HG03469 (cell line): ENCODE measurements at regions not wholly inside any gene's neighbourhood (a gene's known extent, or its start where the extent isn't known, plus 50 kb on each side); places are given as distances from the start of the nearest gene placed in this dataset.

Experiments used
- ATAC-seq: cut with Tn5 transposase; IDR thresholded peaks from one replicate; pipeline ENCODE4 v1.9.1; 2021; ENCODE audit warnings: mild to moderate bottlenecking, moderate library complexity, moderate number of reproducible peaks; ENCODE audit not compliant: unreplicated experiment

DNA sequence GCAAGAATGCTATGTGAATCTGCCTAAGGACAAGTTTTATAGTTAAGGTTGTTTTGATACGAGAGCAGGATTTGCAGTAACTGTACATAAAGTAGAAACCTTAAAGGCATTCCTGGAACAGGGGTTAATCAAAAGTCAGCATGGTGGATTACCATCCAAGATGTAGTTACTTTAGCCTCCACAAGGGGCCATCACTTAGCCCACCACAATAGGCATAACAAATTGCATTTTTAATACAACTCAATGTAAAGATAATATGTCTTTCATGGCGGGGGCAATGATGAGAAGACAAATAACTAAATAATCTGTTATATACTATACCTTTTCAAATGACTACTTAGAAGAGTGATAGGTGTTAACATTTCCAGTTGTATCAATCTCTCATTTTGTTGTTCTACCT, 611.2 kb upstream of the ADGRL4 start:
- no peak for ATAC-seq

DNA sequence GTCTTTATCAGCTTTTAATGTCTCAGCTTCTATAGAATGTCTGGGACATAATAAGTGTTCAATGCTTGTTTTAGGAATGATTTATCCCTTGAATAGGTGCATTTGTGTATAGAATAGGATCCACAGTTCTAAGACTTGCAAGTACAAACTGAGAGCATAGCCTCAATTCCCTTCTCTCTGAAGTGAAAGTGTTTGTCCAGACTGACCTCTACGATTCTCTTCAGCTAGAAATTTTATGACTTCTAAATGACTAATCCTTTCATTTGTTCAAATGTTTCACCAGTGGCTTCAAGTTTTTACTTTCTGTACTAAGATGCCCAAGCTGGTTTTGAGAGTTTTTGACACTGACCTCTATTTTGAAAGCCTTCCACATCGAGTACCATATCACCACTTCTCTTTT, 608.2 kb upstream of the ADGRL4 start:
- no peak for ATAC-seq

DNA sequence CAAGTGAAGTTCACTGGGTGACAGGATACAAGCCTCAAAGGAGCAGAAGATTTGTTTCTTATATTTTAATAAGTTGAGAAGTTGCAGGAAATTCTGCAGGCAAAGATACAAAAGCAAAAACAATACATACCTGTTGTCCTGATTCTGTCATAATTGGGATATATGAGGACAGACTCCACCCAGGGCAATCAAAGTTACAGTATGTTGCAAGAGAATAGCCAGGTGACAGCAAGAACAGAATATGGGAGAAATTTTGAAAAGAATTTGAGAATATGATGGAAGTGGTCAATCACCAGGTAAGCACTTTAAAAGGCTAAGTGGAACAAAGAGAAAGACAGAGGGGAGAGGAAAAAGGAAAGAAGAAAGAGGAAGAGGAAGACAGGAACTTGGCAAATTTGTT, 607.6 kb upstream of the ADGRL4 start:
- no peak for ATAC-seq

DNA sequence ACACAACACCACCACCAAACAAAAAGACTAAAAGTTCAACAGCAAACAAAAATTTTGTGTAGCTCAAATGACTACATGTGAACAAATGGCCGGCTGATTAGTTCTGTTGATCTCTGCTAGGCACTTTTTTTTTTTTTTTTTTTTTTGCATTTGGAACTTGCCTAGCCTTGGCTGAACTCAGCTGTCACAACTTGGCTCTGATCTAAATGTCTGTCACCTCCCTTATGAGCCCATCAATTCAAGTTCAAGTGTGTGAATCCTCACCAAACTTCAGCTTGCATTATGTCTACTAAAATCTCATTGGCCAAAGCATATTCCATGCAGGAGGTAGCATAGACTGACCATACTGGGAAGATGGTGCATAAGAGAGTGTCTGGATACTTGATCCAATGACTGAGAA, 606.5 kb upstream of the ADGRL4 start:
- ATAC-seq: no peak

DNA sequence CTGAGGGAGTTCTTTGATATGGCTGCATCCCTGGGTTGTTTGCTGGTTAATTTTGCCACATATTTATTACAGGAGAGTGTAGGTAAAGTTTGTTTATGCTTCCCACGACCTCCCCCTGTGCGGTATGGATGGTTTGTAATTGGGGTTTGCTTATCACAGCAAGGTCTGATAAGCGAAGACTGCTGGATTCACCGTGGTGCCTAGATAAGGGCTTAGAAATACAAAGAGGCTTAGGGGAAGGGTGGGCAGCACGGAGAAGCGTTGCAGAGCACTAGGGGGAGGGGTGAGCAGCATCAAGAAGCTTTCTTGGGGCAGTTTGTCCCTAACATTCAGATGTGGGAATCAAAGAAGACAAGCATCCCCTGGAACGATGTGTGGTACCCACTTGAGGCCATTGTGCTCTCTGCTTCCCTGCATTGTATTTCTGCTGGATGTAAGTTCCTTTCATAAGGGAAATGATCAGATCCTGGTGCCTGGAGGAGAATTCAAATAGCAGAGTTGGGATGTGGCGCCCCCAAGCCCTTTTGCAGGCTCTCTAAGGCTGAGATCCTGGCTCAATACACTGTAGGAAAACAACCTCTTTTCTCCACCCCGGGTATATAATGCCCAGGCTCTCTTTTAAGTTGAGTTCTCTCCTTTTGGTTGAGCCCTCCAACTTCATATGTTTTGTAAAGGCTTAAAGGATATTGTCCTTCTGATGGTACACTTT, 598.1 kb upstream of the ADGRL4 start:
- no peak for ATAC-seq

DNA sequence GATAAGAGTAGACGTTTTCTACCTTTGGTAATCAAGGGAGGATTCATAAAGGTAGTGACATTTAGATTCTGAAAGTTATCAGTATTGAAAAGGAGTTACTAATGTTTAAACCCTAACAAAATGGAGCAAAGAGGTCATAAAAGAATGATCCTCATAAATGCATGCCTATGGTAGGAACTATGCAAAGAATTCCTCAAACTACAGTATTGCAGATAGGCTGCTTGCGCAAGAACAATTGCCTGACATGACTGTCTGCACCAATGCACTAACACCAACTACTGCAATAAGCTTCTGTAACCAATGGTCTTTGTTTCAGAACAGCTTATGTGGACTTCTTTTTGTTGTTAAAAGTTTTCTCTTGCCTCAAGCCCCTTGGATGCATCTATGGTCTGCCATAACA, 597.3 kb upstream of the ADGRL4 start:
- no peak for ATAC-seq

- no peak for ATAC-seq
These were observed 592.7 kb upstream of the ADGRL4 start for GRCh38 chr1:79599257-79599656.

GRCh38 chr1:79595931-79596330, 589.4 kb upstream of the ADGRL4 start:
- no peak for ATAC-seq

DNA sequence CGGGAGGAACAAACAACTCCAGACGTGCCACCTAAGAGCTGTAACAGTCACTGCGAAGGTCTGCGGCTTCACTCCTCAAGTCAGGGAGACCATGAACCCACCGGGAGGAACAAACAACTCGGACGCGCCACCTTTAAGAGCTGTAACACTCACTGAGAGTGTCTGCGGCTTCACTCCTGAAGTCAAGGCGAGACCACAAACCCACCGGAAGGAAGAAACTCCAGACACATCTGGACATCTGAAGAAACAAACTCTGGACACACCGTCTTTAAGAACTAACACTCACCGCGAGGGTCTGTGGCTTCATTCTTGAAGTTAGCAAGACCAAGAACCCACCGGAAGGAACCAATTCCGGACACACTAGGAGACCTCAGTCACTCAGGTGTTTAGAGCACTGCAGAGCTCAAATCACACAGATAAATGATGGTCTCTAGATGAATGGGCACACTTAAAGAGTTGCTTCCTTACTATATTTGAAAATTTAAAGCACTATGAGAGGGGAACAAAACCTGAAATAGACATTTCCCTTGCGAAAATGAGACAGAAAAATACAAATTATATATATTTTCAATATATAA, 587.7 kb upstream of the ADGRL4 start:
- ATAC-seq: no peak

DNA sequence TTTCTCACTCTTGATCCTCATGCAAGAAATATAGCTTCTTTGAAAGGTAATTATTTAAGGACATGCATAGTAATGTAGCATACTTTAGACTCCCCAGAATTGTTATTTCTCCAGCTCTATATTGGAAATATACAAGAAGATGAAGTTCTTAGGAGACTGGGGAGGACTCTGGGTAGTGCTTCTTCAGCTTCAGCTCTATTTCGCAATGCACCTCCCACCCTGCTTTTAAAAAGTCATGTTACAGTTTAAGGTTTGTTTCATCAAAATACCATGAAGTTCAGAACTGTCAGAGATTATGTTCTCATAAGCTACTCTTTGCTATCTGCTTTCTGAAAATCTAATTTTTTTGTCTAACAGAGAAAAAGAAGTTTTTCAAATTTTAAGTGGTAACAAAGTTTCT, 586.2 kb upstream of the ADGRL4 start:
- ATAC-seq: no peak

DNA sequence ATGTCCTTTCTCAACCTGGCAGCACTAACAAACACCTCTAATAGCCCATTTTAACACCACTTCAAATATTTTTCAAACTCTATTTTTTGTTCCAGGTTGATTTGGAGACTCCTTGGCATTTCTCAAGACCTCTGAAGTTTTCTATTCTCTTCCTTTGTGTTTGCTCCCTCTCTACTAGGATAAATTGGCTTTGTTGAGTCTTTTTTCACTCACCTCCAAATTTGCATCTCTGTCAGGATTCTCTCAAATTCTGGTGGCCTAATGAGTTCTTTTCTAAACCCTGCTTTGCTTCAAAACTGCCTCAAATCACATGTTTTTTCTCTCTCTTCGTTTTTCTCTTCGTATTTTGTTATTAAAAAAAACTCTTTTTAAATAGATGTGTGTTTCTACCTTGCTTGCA, 582.2 kb upstream of the ADGRL4 start:
- no peak for ATAC-seq

DNA sequence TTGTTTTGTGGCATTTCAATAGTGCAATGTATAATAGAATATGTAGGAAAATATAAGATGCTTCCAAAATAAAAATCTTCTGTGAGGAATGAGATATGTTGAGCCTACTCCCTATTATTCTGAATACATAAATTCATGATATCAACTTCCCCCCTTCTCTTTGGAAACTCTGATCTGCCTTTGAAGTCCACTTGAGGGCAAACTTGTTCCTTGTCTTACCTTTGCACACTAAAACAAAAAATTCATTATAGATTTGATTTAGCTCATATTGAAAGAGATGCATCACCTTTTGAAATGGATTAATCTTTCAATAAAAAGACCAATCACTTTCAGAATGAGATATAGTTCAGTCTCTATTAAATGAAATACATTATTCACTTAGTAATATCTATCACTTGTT, 580.7 kb upstream of the ADGRL4 start:
- ATAC-seq: no peak

DNA sequence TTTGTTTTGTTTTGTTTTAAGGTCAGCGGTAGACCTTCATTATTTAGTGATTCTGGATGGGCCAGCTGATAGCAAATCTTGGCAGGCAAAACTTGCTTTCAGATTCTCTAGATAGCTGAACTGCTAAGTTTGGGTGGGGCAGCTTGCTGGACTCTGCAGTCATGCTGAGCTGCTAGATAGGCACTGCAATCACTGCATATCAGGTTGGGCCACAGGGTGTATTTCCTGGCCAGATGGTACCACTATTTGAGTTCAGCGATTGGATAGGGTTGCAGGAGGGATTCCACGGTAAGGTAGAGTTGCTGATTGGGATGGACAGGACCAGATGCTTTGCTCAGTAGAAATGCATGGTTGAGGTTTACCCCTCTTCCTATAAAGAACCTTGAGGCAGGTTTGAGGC, 579.3 kb upstream of the ADGRL4 start:
- no peak for ATAC-seq

- ATAC-seq: no peak
These were observed 568.9 kb upstream of the ADGRL4 start for GRCh38 chr1:79575424-79575823.

GRCh38 chr1:79568411-79568810, 561.9 kb upstream of the ADGRL4 start:
- ATAC-seq: no peak

GRCh38 chr1:79561521-79561978, 555.0 kb upstream of the ADGRL4 start:
- ATAC-seq: no peak

GRCh38 chr1:79556189-79556588, 549.7 kb upstream of the ADGRL4 start:
- no peak for ATAC-seq

DNA sequence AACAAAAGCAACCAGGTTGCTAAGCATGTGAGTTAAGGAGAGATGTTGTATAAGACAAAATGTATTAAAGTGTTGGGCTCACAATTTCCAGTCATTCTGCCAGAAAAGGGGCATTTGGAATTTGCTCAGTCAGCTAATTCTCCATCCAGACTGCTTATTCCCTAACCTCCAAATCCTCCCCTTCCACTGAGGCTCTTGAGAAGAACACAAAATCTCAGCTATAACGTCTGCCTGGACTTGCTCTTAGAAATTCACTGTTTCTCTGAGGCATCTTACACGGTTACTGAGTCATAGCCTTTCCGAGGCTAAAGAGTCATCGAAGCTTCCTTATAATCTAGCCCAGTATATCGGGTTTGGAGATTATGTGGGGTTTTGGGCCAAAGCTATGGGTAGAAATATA, 548.2 kb upstream of the ADGRL4 start:
- ATAC-seq: no peak

GRCh38 chr1:79551321-79551720, 544.8 kb upstream of the ADGRL4 start:
- no peak for ATAC-seq

GRCh38 chr1:79550402-79550801, 543.9 kb upstream of the ADGRL4 start:
- no peak for ATAC-seq

DNA sequence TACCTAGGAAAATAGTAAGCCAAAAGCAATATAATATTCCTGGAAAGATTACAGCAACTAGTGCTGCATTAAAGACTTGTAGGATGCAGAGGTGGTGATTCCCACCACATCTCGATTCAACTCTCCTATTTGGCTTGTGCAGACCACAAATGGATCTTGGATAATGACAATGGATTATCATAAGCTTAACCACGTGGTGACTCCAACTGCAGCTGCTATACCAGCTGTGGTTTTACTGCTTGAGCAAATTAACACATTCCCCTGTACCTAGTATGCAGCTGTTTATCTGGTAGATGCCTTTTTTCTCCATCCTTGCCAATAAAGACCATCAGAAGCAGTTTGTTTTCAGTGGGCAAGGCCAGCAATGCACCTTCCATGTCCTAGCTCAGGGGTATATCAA, 542.7 kb upstream of the ADGRL4 start:
- no peak for ATAC-seq

DNA sequence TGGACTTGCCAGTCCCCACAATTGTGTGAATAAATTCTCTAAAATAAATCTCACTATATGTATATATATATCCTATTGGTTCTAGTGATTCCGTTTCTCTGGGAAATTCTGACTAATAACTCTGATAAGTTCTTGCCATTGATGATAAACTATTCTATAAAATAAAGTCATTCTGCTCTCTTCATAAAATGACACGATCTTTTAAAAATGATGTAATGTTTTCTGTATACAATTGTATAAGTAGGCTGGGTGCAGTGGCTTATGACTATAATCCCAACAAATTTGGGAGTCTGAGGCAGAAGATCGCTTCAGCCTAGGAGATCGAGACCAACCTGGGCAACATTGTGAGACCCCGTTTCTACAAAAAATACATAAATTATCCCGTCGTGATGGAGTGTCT, 541.0 kb upstream of the ADGRL4 start:
- no peak for ATAC-seq

- no peak for ATAC-seq
These were observed 536.9 kb upstream of the ADGRL4 start for GRCh38 chr1:79543394-79543793.
